GM18951 (cell line): ENCODE measurements at regions not wholly inside any gene's neighbourhood (a gene's known extent, or its start where the extent isn't known, plus 50 kb on each side); places are given as distances from the start of the nearest gene placed in this dataset.

Source experiments
- POLR2A ChIP-seq: IDR thresholded peaks from 4 replicates; pipeline ENCODE4 v1.6.1; 2011; ENCODE audit warnings: mild to moderate bottlenecking; ENCODE audit not compliant: insufficient read length, insufficient read depth; ENCODE audit errors: extremely low read depth
- in situ Hi-C: fragments of 300-500 bp; cut with MboI; formaldehyde crosslinking; loops from one replicate; pipeline ENCODE4 v1.12.0; 2022; ENCODE audit warnings: low sequenced_read_pairs, mixed read lengths, inconsistent platforms; ENCODE audit not compliant: unreplicated experiment

- in situ Hi-C loops = no loop called here
- no peak for TF ChIP-seq POLR2A
Measured at GRCh38 chr22:47654922-47655491, 892.6 kb downstream of the TBC1D22A start.

GRCh38 chr22:47653921-47654320 is 891.5 kb downstream of the TBC1D22A start:
- in situ Hi-C loops = no loop called here
- TF ChIP-seq POLR2A = no peak

- in situ Hi-C loops = no loop called here
- TF ChIP-seq POLR2A = no peak
Measured at GRCh38 chr22:47651216-47651987, 889.0 kb downstream of the TBC1D22A start.

- no peak for TF ChIP-seq POLR2A
- in situ Hi-C loops = no loop called here
Measured at GRCh38 chr22:47647720-47648119, 885.3 kb downstream of the TBC1D22A start.

GRCh38 chr22:47647181-47647580 is 884.7 kb downstream of the TBC1D22A start:
- TF ChIP-seq POLR2A = no peak
- in situ Hi-C loops = no loop called here

GRCh38 chr22:47645923-47646322 is 883.5 kb downstream of the TBC1D22A start:
- no peak for TF ChIP-seq POLR2A
- in situ Hi-C loops = no loop called here

- no peak for TF ChIP-seq POLR2A
- in situ Hi-C loops = no loop called here
Measured at GRCh38 chr22:47645450-47645914, 883.0 kb downstream of the TBC1D22A start.

GRCh38 chr22:47634347-47634746 is 871.9 kb downstream of the TBC1D22A start:
- TF ChIP-seq POLR2A = no peak
- in situ Hi-C loops = no loop called here

GRCh38 chr22:47633111-47633510 is 870.7 kb downstream of the TBC1D22A start:
- in situ Hi-C loops = no loop called here

GRCh38 chr22:47632701-47633100 is 870.3 kb downstream of the TBC1D22A start:
- in situ Hi-C loops = no loop called here
- no peak for TF ChIP-seq POLR2A

More at GRCh38 chr22:47633111-47633510, 870.7 kb downstream of the TBC1D22A start:
- TF ChIP-seq POLR2A = no peak

- in situ Hi-C loops = no loop called here
- TF ChIP-seq POLR2A = no peak
Measured at GRCh38 chr22:47631571-47632102, 869.2 kb downstream of the TBC1D22A start.

- in situ Hi-C loops = no loop called here
- TF ChIP-seq POLR2A = no peak
Measured at GRCh38 chr22:47630741-47631534, 868.5 kb downstream of the TBC1D22A start.
